CD4-positive, alpha-beta T cell treated with Interleukin-17A for 1 hour (primary cell): ENCODE measurements at regions not wholly inside any gene's neighbourhood (a gene's known extent, or its start where the extent isn't known, plus 50 kb on each side); places are given as distances from the start of the nearest gene placed in this dataset.
A peak's percentile ranks its signal among the peaks of the same experiment; 100 is the strongest.

Experiments
- DNase-seq: peaks from one replicate; pipeline ENCODE4 v3.0.0-alpha.2; 2020

DNA sequence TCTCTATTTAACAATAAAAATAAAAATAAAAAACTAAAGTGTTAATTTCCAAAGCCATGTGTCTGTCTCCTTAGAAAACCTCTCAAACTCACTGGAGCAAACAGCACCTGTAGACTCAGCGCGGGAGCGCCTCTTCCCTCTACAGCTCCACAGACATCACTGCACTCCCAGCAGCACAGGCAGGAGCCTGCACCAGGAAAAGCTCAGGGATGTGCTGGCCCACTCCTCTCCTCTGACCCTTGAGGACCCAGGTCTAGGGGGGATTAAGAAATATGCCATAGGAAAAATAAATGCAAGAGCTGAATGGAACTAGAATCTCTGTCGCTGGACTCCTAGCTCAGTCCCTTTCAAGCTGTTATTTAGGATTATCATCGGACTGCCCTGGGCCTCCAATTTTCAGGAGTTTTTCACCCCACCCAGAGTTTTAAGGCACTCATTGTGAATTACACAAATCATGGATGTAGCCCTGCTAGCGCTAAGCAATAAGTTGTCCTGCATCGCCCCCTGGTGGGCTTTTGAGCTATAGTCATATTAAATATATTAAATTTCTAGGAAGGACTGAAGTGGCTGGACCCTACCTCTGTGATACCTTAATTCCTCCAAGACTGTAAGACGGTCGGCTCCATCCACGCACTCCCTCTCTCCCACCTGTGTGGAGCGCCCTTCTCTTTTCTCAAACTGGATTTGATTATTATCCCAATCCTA, 333.9 kb downstream of the UQCRFS1 start:
- peak; percentile 49 for DNase-seq

DNA sequence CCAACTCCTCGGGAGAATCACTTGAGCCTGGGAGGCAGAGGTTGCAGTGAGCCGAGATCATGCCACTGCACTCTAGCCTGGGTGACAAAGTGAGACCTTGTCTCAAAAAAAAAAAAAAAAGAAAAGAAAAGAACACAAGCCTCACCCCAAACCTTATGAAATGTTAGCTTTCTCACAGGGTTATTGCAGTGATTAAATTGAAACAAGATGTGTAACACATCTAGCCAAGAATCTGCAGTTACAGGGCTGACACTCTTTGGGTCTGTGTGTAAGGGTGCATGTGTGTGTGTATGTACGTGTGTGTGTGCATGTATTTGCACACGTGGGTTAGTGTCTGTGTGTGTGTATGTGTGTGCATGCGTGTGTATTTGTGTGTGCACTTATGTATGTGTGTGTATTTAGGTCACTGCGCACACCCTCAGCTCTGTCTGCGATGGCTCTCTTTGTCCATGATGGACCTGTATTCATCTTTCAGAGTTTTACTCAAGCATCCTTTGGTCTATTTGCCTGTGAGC, 336.3 kb downstream of the UQCRFS1 start:
- DNase-seq: no peak

DNA sequence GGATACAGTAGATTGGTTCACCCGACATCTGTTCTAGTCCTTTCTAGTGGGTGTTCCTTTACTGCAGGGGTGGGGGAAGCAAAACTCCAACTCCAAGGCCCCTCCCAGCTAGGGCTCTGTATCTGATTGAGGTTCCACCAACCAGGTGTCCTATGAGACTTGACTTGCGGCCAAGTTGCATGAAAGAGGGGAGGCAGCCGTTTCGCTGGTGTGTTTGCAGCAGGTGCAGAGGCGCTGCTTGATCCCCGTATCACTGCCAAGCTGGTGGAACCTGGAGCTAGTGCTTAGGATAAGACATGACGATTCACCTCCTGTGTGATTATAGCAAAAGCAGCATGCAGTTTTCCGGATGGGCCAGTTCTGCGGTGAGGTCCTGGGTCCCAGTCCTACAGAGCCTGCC, 338.2 kb downstream of the UQCRFS1 start:
- DNase-seq: no peak

DNA sequence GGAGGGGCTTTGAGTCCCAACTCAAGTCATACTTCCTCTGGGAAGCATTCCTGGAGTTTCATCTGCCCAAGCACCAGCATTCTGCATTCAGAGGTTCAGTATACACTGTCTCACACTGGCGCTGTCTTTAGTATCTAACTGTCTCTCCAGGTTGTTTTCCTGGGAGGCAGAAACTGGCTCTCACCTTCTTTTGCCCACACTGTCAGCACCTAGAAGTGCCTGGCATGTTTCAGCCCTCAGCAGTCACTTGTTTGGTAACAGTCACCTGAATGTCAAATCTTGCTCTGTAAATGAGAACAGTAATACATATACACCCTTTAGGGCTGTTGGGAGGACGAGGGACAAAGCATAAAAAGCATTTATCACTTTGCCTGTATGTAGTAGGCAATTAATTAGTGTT, 339.6 kb downstream of the UQCRFS1 start:
- DNase-seq: no peak

DNA sequence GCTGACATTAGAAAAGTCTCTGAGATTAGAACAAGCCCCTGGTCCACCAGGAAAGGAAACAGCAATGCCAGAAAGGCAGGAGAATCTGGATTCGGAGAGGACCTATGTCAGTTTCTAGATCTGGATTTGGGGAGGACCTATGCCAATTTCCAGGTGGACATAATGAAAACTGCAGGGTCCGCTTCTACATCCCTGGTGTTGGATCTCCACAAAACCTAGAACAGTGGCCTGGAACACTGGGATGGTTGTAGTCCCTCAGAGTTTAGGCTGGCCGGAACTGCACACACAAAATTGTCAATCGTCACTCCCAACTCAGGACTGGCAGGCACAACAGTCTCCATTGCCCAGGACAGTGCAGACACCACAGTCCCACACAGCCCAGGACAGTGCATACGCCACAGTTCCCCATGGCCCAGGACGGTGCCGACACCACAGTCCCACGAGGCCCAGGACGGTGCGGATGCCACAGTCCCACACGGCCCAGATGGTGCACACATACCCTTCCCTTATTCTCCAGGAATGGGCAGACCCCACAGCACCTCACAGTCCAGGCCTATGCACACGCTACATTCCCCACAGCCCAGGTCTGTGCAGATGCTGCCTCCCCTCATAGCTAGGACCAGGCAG, 341.7 kb downstream of the UQCRFS1 start:
- no peak for DNase-seq

DNA sequence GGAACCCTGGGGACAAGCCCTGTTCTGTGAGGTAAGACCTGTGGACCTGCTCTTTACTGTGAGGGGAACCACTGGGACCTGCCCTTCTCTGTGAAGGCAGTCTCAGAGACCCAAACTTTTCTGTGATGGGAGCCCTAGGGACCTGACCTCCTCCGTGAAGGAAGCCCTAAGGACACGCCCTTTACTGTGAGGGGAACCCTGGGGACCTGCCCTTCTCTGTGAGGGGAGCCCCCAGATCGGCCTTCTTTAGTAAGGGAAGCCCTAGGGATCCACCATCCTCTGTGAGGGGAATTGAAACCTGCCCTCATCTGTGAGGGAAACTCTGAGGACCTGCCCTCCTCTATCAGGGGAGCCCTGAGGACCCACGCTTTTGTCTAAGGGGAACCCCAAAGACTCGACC, 343.5 kb downstream of the UQCRFS1 start:
- no peak for DNase-seq

DNA sequence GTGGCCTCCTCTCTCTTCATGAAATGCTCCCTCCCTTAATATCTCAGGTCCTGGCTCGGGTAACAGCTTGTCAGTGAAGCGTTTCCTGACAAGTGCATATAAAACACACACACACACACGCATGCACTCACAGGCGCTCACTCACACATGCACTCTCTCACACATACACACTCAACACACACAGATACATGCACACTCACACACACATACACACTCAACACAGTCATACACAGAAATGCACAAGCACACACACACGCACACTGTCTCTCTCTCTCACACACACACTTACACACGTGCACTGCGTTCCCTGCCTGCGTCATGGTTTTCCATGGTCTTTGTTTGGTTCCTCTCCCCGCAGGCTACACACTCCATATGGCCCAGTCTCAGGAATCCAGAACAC, 344.1 kb downstream of the UQCRFS1 start:
- no peak for DNase-seq

DNA sequence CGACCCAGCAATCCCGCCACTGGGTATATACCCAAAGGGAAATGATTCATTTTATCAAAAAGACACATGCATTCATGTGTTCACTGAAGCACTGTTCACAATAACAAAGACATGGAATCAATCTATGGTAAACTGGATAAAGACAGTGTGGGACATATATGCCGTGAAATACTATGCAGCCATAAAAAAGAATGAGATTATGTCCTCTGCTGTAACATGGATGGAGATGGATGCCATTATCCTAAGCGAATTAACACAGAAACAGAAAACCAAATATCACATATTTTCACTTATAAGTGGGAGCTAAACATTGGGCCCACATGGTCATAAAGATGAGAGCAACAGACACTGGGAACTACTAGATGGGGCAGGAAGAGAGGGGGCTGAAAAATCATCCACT, 345.0 kb downstream of the UQCRFS1 start:
- no peak for DNase-seq

DNA sequence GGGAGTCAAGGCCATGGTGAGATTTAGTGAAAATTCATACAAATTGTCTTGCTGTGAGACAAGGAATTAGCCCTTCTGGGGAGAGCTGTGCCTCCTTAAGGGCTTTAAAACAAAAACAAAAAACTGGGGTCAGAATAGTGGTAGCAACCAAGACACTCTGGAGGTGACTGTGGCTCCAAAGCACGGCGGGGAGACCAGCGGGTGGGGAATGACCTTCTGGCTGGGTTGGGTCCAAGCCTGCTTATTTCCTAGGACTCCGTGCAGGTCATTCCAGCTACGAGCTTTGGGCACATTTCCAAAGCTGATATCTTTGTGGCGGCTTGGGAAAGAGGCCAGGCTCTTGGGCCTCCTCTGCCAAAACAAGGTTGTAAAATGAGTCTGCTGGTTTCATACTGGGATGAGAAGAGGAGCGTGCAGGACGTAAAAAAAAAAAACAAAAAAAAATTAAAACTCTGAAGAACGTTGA, 348.3 kb downstream of the UQCRFS1 start:
- no peak for DNase-seq

DNA sequence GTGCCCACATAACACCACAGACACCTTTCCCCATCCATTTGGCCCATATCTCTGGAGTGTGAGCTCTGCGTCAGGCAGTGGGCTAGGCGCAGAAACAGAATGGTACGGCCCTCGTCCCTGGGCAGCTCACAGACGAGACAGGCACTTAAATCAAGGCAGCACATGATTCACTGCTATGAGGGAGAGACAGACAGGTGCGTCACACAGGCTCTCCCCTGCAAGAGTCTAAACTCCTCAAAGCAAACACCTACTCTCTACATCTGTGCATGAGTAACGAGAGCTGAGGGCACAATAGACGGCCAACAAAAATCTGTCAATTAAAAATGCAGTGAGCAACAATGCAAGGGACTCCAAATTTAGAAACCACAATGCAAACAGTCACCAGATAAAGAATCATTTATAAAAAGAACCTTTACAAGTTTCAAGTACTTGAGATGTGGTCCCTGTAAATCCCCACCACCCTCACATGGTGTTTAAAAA, 348.9 kb downstream of the UQCRFS1 start:
- no peak for DNase-seq

DNA sequence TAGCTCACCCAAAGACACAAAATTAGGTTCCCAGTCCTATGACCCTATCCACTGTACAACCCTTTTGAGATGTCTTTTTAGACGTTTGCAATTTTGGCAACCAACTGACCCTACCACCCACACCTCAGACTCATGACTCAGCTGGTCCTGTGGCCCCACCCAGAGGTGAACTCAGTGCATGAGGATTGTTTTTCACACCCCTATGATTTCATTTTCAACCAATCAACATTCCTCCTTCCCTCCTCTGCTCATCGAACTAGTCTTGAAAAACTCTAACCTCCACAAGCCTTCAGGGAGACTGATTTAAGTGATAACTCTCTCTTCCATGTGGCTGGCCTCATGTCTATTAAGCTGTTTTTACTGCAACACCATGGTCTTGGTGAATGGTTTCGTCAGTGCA, 350.7 kb downstream of the UQCRFS1 start:
- no peak for DNase-seq

DNA sequence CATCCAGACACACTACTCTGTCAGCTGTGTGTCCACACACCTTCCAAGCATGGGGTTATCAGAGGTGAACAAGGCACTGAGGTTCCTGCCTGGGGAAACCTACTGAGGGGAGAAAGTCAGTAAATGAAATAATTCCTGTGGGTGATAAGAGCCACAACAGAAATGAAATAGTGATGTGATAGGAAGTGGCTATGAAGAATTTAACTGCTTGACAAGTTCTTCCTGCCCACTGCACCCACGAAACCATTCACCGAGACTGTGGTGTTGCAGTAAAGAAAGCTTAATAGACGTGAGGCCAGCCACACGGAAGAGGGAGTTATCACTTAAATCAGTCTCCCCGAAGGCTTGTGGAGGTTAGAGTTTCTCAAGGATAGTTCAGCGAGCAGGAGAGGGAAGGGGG, 353.1 kb downstream of the UQCRFS1 start:
- DNase-seq: no peak

DNA sequence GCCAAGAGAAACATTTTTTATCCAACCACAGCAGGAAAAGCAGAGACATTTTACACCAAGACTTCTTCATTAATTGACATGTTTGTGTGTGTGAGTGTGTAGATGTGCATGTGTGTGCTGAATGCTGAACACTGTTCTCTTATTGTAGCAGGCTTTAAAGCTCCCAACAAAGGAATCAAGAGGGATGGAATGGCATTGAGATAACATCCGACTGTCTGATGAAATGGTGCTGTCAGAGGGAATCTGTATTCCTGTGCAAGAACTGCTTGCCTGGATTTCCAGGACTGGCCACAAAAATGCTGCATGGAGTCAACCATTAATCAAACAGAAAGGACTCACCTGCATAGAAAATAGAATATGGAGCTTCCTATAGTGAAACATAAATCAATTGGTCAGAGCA, 354.0 kb downstream of the UQCRFS1 start:
- DNase-seq: no peak

DNA sequence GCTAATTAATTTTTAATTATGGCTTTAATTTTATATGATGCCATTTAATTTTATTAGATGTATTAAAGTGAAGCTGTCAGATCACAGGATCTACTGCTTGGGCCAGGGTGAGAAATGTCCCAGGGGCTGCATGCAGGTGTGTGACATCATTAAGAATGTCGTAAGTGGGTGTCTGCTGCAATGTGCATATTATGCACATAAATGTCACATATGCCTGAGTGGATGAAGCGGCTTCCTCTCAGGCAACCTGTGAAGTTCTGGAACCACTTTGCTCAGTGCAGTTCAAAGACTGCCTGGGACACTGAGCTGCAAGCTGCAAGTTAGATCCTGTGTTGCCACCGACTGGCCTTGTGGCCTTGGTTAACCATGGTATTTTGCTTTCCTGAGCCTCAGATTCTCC, 355.0 kb downstream of the UQCRFS1 start:
- DNase-seq: no peak

DNA sequence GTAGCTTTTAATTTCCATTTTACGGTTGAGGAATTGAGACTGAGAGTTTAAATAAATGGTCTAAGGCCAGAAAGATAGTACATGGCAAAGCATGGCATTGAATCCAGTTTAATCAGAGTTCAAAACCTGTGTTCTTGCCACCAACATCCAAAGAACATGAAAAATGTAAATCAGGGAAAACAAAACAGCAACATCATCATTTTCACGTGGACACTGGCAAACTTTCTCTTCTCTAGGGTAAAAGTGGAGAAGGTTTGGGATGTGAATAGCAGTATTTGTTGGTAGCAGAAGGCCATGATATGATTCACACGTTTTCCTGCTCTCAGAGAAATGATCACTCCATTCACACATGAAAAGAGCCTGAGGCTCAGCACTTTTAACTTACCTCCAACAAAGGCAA, 357.7 kb downstream of the UQCRFS1 start:
- no peak for DNase-seq

DNA sequence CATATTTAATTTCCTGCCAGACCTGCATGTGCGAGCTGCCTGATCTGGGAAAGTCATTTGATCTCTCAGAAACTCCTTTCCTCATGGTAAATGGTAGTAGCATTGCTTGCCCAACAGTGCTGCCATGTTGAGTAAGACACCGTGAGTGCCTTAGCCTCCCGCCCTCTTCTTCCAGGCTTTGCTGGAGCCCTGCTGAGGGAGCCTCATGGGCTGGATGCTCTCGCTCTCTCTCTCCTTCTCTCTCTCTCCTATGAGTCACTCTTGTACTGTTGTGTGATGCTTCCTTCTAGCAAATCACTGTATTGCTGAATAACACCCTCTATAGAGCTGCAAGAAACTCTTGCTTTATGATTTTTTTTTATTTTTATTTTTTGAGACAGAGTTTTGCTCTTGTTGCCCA, 365.5 kb downstream of the UQCRFS1 start:
- no peak for DNase-seq

DNA sequence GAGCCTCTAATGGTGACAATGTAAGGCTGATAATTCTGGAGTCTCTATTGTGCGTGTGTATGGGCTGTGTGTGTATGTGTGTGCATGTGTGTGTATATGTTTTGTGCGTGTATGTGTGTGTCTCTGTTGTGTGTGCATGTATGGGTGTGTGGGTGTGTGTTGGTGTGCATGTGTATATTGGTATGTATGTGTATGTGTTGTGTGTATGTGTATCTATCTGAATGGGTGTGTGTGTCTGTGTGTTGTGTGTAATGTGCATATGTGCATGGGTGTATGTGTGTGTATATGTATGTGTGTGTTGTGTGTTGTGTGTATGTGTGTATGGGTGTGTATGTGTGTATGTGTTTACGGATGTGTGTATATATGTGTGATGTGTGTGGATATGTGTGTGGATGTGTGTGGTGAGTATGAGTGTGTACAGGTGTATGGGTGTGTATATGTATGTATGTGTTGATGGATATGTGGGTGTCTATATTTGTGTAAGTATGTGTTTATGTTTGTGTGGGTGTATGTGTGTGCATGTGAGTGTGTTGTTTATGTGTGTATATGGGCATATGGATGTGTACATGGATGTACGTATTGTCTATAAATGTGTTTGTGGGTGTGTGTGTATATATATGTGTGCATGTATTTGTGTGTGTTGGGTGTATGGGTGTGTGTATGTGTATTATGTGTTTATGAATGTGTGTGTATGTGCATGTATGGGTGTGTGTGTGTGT, 366.7 kb downstream of the UQCRFS1 start:
- DNase-seq: no peak

DNA sequence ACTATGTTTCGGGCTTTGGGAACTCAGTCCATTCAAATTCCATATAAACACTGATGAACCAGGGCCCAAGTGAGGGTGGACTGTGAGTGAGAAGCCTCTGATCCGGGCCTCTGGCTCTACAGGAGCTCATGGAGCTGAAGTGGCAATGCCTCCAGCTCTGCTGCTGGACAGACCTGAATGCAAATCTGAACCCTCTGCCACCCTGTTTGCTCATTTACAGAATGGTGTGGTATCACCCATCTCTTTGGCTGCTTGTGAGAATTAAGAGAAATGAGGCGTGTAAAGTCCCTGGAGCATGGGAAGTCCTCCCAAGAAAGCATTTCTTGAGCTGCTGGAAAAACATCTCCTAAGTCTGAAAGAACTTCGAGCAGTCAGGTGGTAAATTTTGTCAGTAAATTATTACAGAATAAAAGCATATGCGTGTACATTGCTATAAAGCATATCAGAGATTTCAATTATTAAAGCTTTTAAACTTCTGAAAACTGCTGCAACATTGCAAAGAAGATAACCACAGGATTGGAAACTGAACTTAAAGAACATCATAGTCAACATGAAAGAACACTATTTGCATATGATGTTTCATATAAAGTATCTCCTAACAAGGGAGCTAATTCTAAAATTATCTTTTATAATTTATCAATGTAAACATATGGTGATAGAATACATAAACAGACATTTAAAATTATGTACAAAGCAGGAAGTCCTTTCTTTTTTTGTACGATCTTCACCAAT, 369.0 kb downstream of the UQCRFS1 start:
- DNase-seq: no peak

DNA sequence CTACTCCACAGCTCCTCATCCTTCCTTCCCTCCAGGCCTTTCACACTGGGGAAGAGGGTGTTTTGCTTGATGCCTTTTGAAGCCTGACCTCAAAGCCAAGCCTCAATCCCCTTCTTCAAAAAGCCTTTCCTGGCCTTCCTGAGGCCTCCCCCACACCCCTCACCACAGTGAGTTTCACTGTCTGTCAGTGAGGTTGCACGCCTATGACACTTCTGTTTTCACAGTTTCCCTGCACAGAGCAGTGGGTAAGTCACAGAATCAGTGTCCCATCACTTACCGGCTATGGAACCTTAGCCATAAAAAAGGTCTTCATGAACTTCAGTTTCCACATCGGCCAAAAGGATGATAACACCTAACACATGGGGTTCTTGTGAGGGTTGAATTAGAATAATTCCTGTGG, 371.4 kb downstream of the UQCRFS1 start:
- no peak for DNase-seq

DNA sequence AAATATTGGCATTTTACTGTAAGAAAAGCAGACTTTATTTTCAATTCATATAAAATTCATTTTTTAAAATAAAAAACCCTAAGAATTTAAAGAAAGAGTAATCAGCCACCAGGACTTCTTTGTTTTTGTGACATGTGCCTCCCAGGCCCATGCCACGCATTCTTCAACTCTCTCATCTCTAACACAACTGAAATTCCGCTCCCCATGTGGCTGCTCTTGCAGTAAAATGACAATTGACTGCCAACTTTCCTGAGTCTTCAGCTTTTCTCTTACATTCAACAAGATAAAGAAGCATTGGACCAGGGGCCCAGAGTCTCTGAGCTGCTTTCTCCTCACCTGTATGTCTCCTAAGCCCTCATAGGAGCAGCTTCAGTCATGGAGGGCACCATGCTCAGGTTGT, 372.1 kb downstream of the UQCRFS1 start:
- DNase-seq: no peak

DNA sequence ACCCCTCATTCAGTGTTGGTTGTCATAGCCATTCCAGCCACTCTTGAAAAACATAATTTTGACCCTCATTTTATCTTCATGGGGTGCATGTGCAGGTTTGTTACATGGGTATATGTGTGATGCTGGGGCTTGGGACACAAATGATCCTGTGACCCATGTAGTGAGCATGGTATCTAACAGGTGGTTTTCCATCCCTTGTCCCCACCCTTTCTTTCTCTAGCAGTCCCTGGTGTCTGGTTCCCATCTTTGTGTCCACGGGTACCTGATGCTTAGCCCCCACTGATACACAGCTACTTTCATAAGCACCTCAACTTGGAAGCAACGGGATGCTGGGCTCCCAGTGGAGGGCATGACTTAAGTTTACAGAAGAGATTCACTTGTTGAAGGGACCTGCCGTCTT, 373.5 kb downstream of the UQCRFS1 start:
- no peak for DNase-seq

DNA sequence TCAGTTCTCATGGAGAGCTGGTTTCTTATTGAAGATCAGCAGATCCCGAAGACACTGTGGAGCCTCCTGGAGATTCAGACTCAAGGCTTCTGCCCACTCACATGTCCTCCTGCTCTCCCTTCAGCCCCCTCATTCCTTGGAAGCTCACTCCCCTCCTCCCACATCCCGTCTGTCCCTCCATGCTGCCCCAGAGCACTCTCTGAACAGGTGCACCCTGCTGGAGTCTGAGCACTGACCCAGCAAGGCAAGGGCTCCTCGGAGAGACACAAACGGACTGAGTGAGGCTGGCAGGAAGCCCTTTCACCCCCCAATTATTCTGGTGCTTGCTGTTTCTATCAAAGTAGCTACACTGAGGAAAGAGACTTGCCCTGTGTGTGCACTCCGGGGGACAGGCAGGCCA, 374.0 kb downstream of the UQCRFS1 start:
- DNase-seq: no peak

DNA sequence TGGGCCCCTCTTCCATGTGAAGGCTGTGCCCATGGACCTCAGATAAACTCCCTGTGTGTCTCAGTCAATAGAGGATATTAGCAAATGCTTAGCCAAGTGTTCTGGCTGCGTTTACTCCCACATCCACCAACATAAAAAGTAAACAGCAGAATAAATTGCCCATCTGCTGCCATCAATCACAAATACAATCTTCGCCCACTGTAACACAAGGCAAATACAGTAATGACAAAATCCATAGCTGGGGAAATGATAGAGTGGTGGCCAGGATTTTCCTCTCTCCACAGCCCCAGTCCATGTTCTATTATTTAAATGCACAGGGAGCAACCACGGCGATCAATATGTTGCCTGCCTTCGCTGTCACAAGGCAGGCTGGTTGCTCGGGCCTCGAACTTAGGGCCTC, 376.5 kb downstream of the UQCRFS1 start:
- no peak for DNase-seq
